HCT116 (cell line): ENCODE measurements at regions not wholly inside any gene's neighbourhood (a gene's known extent, or its start where the extent isn't known, plus 50 kb on each side); places are given as distances from the start of the nearest gene placed in this dataset.

Source experiments
- CBX3 ChIP-seq: IDR thresholded peaks from 2 replicates; pipeline ENCODE4 v1.6.1; 2012; ENCODE audit warnings: low read depth
- JUND ChIP-seq: IDR thresholded peaks from 2 replicates; pipeline ENCODE4 v1.6.1; 2012
- POLR2A ChIP-seq: IDR thresholded peaks from 2 replicates; pipeline ENCODE4 v1.7.0; 2011; ENCODE audit warnings: borderline replicate concordance; ENCODE audit not compliant: insufficient read depth, insufficient read length; ENCODE audit errors: extremely low read depth
- POLR2AphosphoS5 ChIP-seq: IDR thresholded peaks from 2 replicates; pipeline ENCODE4 v1.6.1; 2011; ENCODE audit warnings: mild to moderate bottlenecking, low read depth, low read length, moderate library complexity
- ZNF274 ChIP-seq: fragments of 200-500 bp; sonication (Bioruptor generic); IDR thresholded peaks from 2 replicates; pipeline ENCODE4 v1.6.1; 2014; ENCODE audit warnings: mild to moderate bottlenecking, low read depth, low read length, inconsistent platforms
- TF ChIP-seq, protein P1 (sequence below): IDR thresholded peaks from 2 replicates; pipeline ENCODE4 v1.6.1; 2012; ENCODE audit warnings: low read depth
- TF ChIP-seq, protein P2 (sequence below), 3 experiments: fragments of 200-600 bp in 1 of 3; sonication (generic) in 1 of 3; IDR thresholded peaks in 2 of 3; conservative IDR thresholded peaks in 1 of 3; 2 replicates each; pipeline ENCODE4 v1.5.1; 2012 to 2017; ENCODE audit warnings: low read depth in 2 of 3, low read length in 2 of 3, antibody characterized with exemption in 1 of 3, borderline replicate concordance in 1 of 3, control low read depth in 1 of 3, mild to moderate bottlenecking in 1 of 3, mixed read lengths in 1 of 3, mixed run types in 1 of 3, moderate library complexity in 1 of 3; ENCODE audit not compliant: insufficient read depth in 1 of 3

DNA sequence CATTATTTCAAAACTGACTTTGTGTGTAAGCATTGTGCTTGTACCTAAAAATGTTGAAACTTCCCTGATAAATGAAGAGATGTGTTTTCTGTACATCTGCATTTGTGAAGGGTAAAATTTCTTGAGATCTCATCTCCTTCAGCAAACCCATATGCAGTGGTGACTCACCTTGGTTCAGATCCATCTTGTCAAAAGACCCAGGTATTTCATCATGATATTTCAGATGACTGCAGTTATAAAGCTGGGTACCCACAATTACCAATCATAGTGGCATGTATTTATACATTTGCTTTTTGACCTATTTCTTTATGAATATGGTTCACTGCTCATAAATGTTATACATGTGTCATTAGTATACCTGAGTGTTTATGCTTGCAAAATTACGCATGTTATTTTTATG is 1213.6 kb downstream of the GALC start:
- TF ChIP-seq POLR2A (no peak), POLR2AphosphoS5 (no peak), ZNF274 (no peak), CBX3 (no peak), JUND (no peak)
- TF ChIP-seq, protein P1, sequence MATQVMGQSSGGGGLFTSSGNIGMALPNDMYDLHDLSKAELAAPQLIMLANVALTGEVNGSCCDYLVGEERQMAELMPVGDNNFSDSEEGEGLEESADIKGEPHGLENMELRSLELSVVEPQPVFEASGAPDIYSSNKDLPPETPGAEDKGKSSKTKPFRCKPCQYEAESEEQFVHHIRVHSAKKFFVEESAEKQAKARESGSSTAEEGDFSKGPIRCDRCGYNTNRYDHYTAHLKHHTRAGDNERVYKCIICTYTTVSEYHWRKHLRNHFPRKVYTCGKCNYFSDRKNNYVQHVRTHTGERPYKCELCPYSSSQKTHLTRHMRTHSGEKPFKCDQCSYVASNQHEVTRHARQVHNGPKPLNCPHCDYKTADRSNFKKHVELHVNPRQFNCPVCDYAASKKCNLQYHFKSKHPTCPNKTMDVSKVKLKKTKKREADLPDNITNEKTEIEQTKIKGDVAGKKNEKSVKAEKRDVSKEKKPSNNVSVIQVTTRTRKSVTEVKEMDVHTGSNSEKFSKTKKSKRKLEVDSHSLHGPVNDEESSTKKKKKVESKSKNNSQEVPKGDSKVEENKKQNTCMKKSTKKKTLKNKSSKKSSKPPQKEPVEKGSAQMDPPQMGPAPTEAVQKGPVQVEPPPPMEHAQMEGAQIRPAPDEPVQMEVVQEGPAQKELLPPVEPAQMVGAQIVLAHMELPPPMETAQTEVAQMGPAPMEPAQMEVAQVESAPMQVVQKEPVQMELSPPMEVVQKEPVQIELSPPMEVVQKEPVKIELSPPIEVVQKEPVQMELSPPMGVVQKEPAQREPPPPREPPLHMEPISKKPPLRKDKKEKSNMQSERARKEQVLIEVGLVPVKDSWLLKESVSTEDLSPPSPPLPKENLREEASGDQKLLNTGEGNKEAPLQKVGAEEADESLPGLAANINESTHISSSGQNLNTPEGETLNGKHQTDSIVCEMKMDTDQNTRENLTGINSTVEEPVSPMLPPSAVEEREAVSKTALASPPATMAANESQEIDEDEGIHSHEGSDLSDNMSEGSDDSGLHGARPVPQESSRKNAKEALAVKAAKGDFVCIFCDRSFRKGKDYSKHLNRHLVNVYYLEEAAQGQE = no peak
- TF ChIP-seq, protein P2, sequence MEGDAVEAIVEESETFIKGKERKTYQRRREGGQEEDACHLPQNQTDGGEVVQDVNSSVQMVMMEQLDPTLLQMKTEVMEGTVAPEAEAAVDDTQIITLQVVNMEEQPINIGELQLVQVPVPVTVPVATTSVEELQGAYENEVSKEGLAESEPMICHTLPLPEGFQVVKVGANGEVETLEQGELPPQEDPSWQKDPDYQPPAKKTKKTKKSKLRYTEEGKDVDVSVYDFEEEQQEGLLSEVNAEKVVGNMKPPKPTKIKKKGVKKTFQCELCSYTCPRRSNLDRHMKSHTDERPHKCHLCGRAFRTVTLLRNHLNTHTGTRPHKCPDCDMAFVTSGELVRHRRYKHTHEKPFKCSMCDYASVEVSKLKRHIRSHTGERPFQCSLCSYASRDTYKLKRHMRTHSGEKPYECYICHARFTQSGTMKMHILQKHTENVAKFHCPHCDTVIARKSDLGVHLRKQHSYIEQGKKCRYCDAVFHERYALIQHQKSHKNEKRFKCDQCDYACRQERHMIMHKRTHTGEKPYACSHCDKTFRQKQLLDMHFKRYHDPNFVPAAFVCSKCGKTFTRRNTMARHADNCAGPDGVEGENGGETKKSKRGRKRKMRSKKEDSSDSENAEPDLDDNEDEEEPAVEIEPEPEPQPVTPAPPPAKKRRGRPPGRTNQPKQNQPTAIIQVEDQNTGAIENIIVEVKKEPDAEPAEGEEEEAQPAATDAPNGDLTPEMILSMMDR (IDR thresholded peaks at IDR 0.05 in 2 of 3, conservative IDR thresholded peaks at IDR 0.05 in 1 of 3; ENCODE audit: borderline replicate concordance in 1 of 3, insufficient read depth in 1 of 3, low read depth in 2 of 3, low read length in 2 of 3) = no peak
